GM12891 (cell line): ENCODE measurements at regions not wholly inside any gene's neighbourhood (a gene's known extent, or its start where the extent isn't known, plus 50 kb on each side); places are given as distances from the start of the nearest gene placed in this dataset.

Experiments used
- DNase-seq: peaks from one replicate; pipeline ENCODE4 v3.0.0; 2011; ENCODE audit warnings: low spot score; ENCODE audit not compliant: insufficient read length
- FAIRE-seq: peaks from 2 replicates; lab custom pipeline; 2011; peaks lifted over from hg19 to GRCh38; lab: Jason Lieb, UNC
- PAX5 ChIP-seq: IDR thresholded peaks from 2 replicates; pipeline ENCODE4 v1.6.1; 2011; ENCODE audit warnings: low read length, moderate library complexity, mild to moderate bottlenecking; ENCODE audit not compliant: insufficient read depth, severe bottlenecking
- POLR2A ChIP-seq: IDR thresholded peaks from 2 replicates; pipeline ENCODE4 v1.6.1; 2011; ENCODE audit warnings: low read depth, low read length, control low read depth
- POLR2AphosphoS5 ChIP-seq: IDR thresholded peaks from 2 replicates; pipeline ENCODE4 v1.6.1; 2011; ENCODE audit warnings: low read depth, low read length, control low read depth
- POU2F2 ChIP-seq: IDR thresholded peaks from 2 replicates; pipeline ENCODE4 v1.6.1; 2011; ENCODE audit warnings: low read depth, mild to moderate bottlenecking, control low read depth, low read length, moderate library complexity
- SPI1 ChIP-seq: IDR thresholded peaks from 2 replicates; pipeline ENCODE4 v1.6.1; 2011; ENCODE audit warnings: low read depth, low read length, control low read depth
- TAF1 ChIP-seq: IDR thresholded peaks from 2 replicates; pipeline ENCODE4 v1.6.1; 2011; ENCODE audit warnings: low read depth, low read length, control low read depth

DNA sequence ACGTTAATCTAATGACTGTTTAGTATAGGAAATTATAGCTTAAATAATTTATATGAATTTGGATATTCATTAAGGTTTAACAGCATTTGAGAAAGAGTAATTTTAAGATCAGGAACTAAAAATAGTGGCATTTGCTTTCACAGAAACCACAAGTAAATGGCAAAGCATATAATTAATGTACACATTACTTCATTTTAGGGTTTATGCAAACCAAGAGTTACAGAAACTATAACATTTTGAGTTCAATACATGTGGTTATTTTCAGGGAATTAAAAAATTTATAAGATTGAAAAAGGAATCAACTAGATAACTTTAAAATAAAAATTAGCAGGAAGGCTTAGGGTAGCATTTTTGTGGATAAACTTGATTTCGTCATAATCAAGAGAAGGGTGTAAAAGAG lies 151.7 kb upstream of the MIR17HG start:
- DNase-seq: no peak
- TF ChIP-seq PAX5 (no peak), POLR2A (no peak)
- FAIRE-seq: no peak

DNA sequence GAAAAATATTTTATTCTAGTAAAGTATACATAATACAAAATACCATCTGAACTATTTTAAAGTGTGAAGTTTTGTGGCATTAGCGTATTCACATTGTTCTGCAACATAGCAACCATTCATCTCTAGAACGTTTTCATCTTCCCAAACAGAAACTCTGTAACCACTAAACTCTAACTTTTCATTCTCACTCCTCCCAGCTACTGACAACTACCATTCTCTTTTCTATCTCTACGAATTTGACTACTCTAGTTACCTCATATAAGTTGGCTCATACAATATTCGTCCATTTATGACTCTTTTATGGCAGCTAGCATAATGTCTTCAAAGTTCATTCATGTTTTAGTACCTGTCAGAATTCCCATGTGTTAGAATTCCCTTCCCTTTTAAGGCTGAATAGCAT lies 150.5 kb upstream of the MIR17HG start:
- no peak for TF ChIP-seq POLR2A
- TF ChIP-seq POLR2AphosphoS5: no peak
- TF ChIP-seq SPI1: no peak
- no peak for TF ChIP-seq PAX5
- no peak for TF ChIP-seq TAF1
- no peak for TF ChIP-seq POU2F2
- DNase-seq: no peak
- FAIRE-seq: no peak

DNA sequence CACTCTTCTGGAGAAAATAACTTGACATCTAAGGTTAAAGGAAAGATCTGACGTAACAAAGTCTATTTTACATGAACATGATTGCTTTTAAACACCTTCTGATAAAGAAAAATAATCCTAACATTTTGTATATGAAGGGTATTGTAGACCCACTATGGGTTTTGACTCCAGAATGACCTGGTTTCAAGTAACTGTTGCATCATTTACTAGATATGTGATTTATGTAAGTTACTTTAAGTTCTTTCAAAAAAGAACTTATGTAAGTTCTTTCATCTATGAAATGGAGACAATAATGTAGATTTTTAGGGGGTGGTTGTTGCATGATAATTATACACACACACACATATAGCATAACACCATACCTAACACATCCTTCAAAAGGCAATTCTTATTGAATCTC lies 147.6 kb upstream of the MIR17HG start:
- FAIRE-seq (no peak), DNase-seq (no peak)
- TF ChIP-seq POLR2AphosphoS5 (no peak), POU2F2 (no peak), TAF1 (no peak), PAX5 (no peak), POLR2A (no peak), SPI1 (no peak)

DNA sequence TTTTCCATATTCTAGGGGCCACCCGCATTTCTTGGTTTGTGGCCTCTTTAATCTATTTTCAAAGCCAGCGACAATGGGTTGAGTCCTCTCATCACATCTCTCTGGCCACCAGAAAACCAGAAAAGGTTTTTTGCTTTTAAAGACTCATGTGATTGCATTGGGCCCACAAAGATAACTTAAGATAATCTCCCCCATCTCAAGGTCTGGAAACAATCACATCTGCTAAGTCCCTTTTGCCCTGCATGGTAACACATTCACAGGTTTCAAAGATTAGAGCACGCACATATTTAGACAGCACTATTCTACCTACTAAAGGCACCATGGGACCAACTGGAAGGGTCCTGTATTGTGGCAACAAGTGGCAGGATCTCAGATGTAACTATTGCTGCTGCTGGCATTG lies 147.0 kb upstream of the MIR17HG start:
- TF ChIP-seq TAF1: no peak
- TF ChIP-seq SPI1: no peak
- DNase-seq (no peak), FAIRE-seq (no peak)

DNA sequence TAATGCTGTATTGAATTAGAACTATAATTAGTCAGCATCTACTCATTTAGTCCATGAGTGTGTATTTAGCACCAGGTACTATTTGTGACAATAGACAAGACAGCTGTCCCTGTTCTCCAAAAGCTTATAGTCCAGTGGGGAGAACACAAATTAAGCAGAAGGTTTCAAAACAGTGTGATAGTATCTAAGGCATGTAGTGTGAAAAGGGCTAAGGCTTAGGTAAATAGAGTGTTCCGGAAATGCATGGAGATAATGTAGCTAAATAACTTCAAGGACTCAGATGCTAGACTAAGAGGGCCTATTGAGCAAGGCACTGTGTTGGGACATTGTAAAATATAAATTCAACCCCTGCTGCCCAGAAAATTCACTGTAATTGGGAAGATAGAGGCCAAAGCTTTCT lies 144.1 kb upstream of the MIR17HG start:
- TF ChIP-seq SPI1 (no peak), POLR2A (no peak), POU2F2 (no peak), POLR2AphosphoS5 (no peak), TAF1 (no peak), PAX5 (no peak)
- no peak for FAIRE-seq
- DNase-seq: no peak

DNA sequence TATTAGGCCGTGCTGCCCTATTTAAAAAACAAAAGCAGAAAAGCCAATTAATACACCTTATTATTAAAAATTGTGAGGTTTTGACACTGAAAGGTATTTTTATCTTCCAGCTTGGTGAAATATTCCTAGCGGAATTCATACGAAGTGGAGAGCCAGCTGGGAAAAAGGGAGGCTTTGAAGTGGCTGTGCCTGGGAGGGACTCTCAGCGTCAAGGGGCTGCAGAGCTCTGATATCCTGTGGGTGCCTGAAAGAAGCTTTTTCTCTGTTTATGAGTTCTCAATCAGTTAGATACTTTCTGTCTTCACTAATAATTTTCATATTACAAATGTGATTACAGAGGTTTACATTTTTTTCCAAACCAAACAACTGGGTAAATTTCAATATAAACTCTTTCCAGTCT lies 140.2 kb upstream of the MIR17HG start:
- DNase-seq (no peak), FAIRE-seq (no peak)
- TF ChIP-seq PAX5 (no peak), TAF1 (no peak), POLR2A (no peak)

DNA sequence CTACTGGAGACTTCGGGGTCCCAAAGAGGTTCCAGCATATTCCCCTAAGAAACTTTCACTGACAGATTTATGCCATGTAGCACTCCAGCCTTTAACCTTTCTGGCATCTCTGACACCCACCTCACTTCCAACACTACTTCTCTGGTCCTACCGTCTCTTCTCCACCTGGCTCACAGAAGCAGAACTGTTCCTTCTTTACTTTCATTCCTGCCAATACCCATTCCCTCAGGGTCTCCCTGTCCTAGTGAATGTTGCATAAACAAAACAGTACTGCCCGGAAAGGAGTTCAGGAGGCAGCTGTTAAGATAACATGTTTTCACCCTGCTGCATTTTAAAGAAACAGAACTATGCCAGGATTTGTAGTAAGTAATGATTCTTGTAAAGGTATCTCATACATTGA lies 136.0 kb upstream of the MIR17HG start:
- no peak for TF ChIP-seq TAF1
- TF ChIP-seq POLR2AphosphoS5: no peak
- no peak for TF ChIP-seq POLR2A
- no peak for TF ChIP-seq SPI1
- TF ChIP-seq PAX5: no peak
- TF ChIP-seq POU2F2: no peak
- DNase-seq (no peak), FAIRE-seq (no peak)

DNA sequence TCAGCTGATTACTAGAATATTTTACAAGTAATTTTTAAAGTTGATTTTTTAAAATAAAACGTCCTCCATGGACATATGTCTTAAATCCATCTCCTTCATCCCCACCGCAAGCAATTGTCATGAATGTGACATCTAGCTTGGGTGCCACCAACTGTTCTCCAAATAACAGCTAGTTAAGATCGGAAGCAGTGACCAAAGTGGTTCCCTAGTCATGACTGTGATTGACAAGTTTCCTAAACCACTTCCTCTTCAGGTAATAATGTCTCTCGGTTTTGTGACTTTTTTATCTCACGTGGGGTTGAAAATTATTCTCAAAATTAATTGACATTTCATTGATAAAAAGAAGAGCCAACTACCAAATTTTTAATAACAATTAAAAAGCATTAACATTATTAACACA lies 135.3 kb upstream of the MIR17HG start:
- no peak for FAIRE-seq
- TF ChIP-seq SPI1 (peak; percentile 28; the same call in 1 of the 2 replicates), PAX5 (no peak)
- DNase-seq: no peak

DNA sequence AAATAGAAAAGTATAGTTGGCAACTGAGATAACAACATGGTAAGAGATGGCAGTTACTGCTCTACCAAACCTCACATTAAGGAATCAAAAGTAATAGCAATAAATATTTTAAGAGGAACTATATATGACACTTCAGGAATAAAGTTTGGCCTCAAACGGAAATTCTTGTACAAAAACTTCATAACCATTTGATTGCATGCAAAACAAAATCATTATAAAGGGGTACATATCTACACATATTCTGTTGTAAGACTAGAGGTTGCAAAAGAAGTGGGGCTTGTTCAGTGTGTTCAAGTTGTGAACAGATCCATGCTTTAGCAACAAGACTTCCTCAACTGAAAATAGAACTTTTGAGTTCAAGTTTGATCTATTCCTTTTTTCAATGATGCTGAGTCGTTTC lies 133.5 kb upstream of the MIR17HG start:
- TF ChIP-seq POLR2AphosphoS5: no peak
- TF ChIP-seq POLR2A: no peak
- no peak for TF ChIP-seq TAF1
- TF ChIP-seq POU2F2: no peak
- TF ChIP-seq SPI1: no peak
- no peak for TF ChIP-seq PAX5
- DNase-seq (no peak), FAIRE-seq (no peak)

DNA sequence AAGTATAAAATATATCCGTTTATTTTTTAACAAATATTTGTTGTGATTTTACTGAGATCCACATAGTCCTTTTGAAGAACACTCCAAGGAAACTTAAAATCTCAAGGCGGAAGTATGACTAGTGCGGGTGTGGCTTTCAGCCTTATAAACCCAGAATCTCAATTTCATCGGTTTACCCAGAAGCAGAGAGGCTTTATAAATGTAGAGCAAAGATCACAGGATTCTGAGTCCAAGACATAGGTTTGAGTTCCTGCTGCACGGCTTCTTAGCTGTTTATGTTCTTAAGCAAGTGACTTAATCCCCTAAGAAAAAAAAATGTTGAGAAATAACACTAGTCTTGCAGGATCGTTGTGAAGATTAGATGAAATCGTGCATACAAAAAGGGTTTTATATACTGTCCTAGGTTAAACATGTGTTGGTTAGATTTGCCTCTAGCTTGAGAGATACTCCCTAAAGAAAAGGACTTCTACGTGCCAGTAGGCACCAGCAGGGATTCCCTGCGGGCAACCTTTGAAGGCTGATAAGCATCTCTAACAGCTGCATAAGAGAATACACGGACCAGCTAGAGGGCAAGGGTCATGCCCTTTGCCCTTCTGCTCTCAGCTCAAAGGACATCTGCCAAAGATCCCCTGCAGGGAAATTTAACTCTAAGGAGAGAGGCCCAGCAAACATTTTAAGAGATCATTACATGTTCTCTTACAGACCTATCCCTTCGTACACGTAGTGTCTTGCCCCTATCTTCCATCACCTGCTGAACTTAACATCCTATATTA lies 130.4 kb upstream of the MIR17HG start:
- FAIRE-seq (no peak), DNase-seq (no peak)
- no peak for TF ChIP-seq POLR2AphosphoS5
- TF ChIP-seq TAF1: no peak
- no peak for TF ChIP-seq POU2F2
- TF ChIP-seq PAX5: no peak
- no peak for TF ChIP-seq POLR2A
- TF ChIP-seq SPI1: no peak

DNA sequence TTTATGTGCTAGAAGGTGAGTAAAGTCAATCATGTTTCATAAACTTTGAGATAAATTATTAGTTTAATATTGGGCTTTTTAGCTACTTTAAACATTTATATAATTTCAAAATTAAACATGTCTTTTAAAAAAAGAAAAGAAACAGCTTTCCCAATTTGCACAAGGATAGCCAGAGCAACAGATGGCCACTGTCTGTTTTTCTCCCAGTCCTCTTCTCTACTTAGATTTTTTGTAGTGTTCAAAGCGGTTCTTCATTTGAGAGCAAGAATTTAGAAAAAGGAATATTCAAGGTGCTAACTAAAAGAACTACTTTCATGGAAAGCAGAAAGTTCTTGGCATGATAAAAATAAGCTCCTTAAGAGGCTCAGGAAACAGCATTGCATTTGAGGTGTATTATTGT lies 128.3 kb upstream of the MIR17HG start:
- TF ChIP-seq TAF1: no peak
- no peak for TF ChIP-seq POLR2AphosphoS5
- no peak for TF ChIP-seq SPI1
- TF ChIP-seq POU2F2: no peak
- no peak for TF ChIP-seq PAX5
- TF ChIP-seq POLR2A: no peak
- DNase-seq (no peak), FAIRE-seq (no peak)
